GM12891 (cell line): ENCODE measurements at regions not wholly inside any gene's neighbourhood (a gene's known extent, or its start where the extent isn't known, plus 50 kb on each side); places are given as distances from the start of the nearest gene placed in this dataset.

Experiments used
- POLR2A ChIP-seq: IDR thresholded peaks from 2 replicates; pipeline ENCODE4 v1.6.1; 2011; ENCODE audit warnings: low read depth, low read length, control low read depth
- POLR2AphosphoS5 ChIP-seq: IDR thresholded peaks from 2 replicates; pipeline ENCODE4 v1.6.1; 2011; ENCODE audit warnings: low read depth, low read length, control low read depth
- TAF1 ChIP-seq: IDR thresholded peaks from 2 replicates; pipeline ENCODE4 v1.6.1; 2011; ENCODE audit warnings: low read depth, low read length, control low read depth

DNA sequence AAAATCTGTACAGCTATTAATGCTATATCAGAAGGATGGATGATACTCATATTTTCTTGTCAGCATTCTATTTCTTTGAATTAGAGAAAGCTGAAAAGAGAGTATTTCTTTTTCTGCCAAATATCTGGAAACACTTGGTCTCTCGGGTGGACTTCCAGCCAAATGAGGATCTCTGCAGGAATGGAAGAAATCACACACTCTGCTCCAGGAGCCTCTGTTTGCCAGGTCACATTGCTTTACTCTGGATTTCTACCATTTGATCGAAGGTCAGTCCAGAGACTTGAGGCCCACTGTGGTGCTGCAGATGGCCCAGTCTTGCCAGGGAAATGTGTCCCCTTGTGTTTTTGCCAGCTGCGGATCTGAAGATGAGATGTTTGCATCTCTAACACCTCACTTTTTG, 154.1 kb downstream of the PCSK1 start:
- no peak for TF ChIP-seq POLR2A
- no peak for TF ChIP-seq POLR2AphosphoS5
- TF ChIP-seq TAF1 = no peak
